HCT116 (cell line): ENCODE measurements at regions not wholly inside any gene's neighbourhood (a gene's known extent, or its start where the extent isn't known, plus 50 kb on each side); places are given as distances from the start of the nearest gene placed in this dataset.

ENCODE experiments used
- ATAC-seq: fragments of 200-7000 bp; cut with Tn5 transposase; 2 replicates; pipeline ENCODE4 v1.9.1; 2020; ENCODE audit warnings: mild to moderate bottlenecking, moderate library complexity
- BruUV-seq: library from RNA; stranded (reverse); fragments of 400-500 nt; replicated peaks from 2 replicates; lab custom pipeline; 2021; lab: Mats Ljungman, UMichigan
- CTCF ChIA-PET: fragments of 300-600 bp; sonication (Branson Sonifier 250); formaldehyde crosslinking; loops from one replicate; lab custom pipeline; 2021; ENCODE audit warnings: antibody characterized with exemption; lab: Charles Lee
- POLR2A ChIA-PET: fragments of 300-600, 350-600 bp; sonication (Branson Sonifier 250); formaldehyde crosslinking; loops from one replicate; lab custom pipeline; 2021; ENCODE audit warnings: antibody characterized with exemption; lab: Charles Lee
- RAD21 ChIA-PET, 2 experiments: fragments of 300-600 bp; sonication (Branson Sonifier 250); formaldehyde crosslinking; loops; one replicate each; lab custom pipeline; 2023; ENCODE audit warnings: low total read pairs in 2 of 2; ENCODE audit not compliant: uncharacterized antibody in 2 of 2, unreplicated experiment in 2 of 2, low non-redundant PET in 1 of 2; lab: Charles Lee
- DNase-seq: peaks from one replicate; pipeline ENCODE4 v3.0.0-alpha.2; 2010; ENCODE audit warnings: low read depth, low spot score
- H2AFZ ChIP-seq: fragments of 200-600 bp; shearing (Covaris generic), sonication (generic); 2 replicates; pipeline ENCODE4 v1.6.1; 2017; ENCODE audit warnings: low read depth, mixed run types, mixed read lengths, antibody characterized with exemption, low read length; ENCODE audit not compliant: poor library complexity, severe bottlenecking
- H3K27ac ChIP-seq: 2 replicates; pipeline ENCODE4 v1.5.1; 2012; ENCODE audit warnings: low read depth, low read length
- H3K27me3 ChIP-seq: fragments of 200-600 bp; sonication (generic); 2 replicates; pipeline ENCODE4 v1.6.1; 2016; ENCODE audit warnings: mixed run types, low read length, mixed read lengths; ENCODE audit not compliant: insufficient read depth
- H3K36me3 ChIP-seq, 2 experiments: fragments of 200-500 bp in 1 of 2; fragments of 200-600 bp in 1 of 2; sonication (Bioruptor generic) in 1 of 2; sonication (generic) in 1 of 2; 2 replicates each; pipeline versions ENCODE4 v1.5.1 to v1.6.1; 2014 to 2016; ENCODE audit warnings: low read length in 2 of 2, inconsistent platforms in 1 of 2, mixed read lengths in 1 of 2, mixed run types in 1 of 2; ENCODE audit not compliant: insufficient read depth in 2 of 2, control insufficient read depth in 1 of 2
- H3K4me1 ChIP-seq, 2 experiments: fragments of 200-600 bp in 1 of 2; sonication (generic) in 1 of 2; 2 replicates each; pipeline versions ENCODE4 v1.5.1 to v1.6.1; 2012 to 2017; ENCODE audit warnings: low read length in 2 of 2, inconsistent platforms in 1 of 2, mild to moderate bottlenecking in 1 of 2, mixed read lengths in 1 of 2, mixed run types in 1 of 2, moderate library complexity in 1 of 2; ENCODE audit not compliant: insufficient read depth in 2 of 2, control insufficient read depth in 1 of 2
- H3K4me2 ChIP-seq: fragments of 200-600 bp; sonication (generic); 2 replicates; pipeline ENCODE4 v1.6.1; 2017; ENCODE audit warnings: mixed run types, low read length, mixed read lengths
- H3K4me3 ChIP-seq, 2 experiments: fragments of 200-600 bp in 1 of 2; sonication (generic) in 1 of 2; replicated peaks in 1 of 2; 2 replicates each; pipeline ENCODE4 v1.5.1; 2011 to 2016; ENCODE audit warnings: low read length in 2 of 2, control low read depth in 1 of 2, low read depth in 1 of 2, mild to moderate bottlenecking in 1 of 2, mixed read lengths in 1 of 2, mixed run types in 1 of 2
- H3K79me2 ChIP-seq: fragments of 200-600 bp; sonication (generic); 2 replicates; pipeline ENCODE4 v1.6.1; 2017; ENCODE audit warnings: mild to moderate bottlenecking, mixed run types, low read length, moderate library complexity, mixed read lengths; ENCODE audit not compliant: insufficient read depth
- H3K9ac ChIP-seq: fragments of 200-600 bp; sonication (generic); 2 replicates; pipeline ENCODE4 v1.6.1; 2016; ENCODE audit warnings: low read length, mixed read lengths
- H3K9me2 ChIP-seq: fragments of 200-600 bp; sonication (generic), shearing (Covaris generic); 2 replicates; pipeline ENCODE4 v1.6.1; 2017; ENCODE audit warnings: mixed run types, mild to moderate bottlenecking, moderate library complexity; ENCODE audit not compliant: insufficient read depth
- H3K9me3 ChIP-seq, 2 experiments: fragments of 200-500 bp in 1 of 2; fragments of 200-600 bp in 1 of 2; sonication (Bioruptor generic) in 1 of 2; sonication (generic) in 1 of 2; 2 replicates each; pipeline ENCODE4 v1.6.1; 2014 to 2017; ENCODE audit warnings: low read length in 2 of 2, mixed read lengths in 2 of 2, inconsistent platforms in 1 of 2, low read depth in 1 of 2, mild to moderate bottlenecking in 1 of 2, mixed run types in 1 of 2, moderate library complexity in 1 of 2; ENCODE audit not compliant: control insufficient read depth in 1 of 2, insufficient read depth in 1 of 2
- H4K20me1 ChIP-seq: fragments of 200-600 bp; sonication (generic), shearing (Covaris generic); 2 replicates; pipeline ENCODE4 v1.6.1; 2017; ENCODE audit warnings: mixed run types, mild to moderate bottlenecking, moderate library complexity; ENCODE audit not compliant: insufficient read depth
- CEBPB ChIP-seq: IDR thresholded peaks from 2 replicates; pipeline ENCODE4 v1.6.1; 2012; ENCODE audit warnings: low read depth
- EGR1 ChIP-seq: IDR thresholded peaks from 2 replicates; pipeline ENCODE4 v1.6.1; 2012; ENCODE audit warnings: low read depth
- EZH2 ChIP-seq: fragments of 200-600 bp; sonication (generic); IDR thresholded peaks from 2 replicates; pipeline ENCODE4 v1.6.1; 2017; ENCODE audit warnings: antibody characterized with exemption, mixed run types
- FOSL1 ChIP-seq: IDR thresholded peaks from 2 replicates; pipeline ENCODE4 v1.6.1; 2012; ENCODE audit warnings: low read depth
- SIN3A ChIP-seq: IDR thresholded peaks from 2 replicates; pipeline ENCODE4 v1.6.1; 2012; ENCODE audit warnings: low read depth
- SP1 ChIP-seq: IDR thresholded peaks from 2 replicates; pipeline ENCODE4 v1.6.1; 2012; ENCODE audit warnings: low read depth
- SRF ChIP-seq: IDR thresholded peaks from 2 replicates; pipeline ENCODE4 v1.6.1; 2012; ENCODE audit warnings: low read depth
- TCF7L2 ChIP-seq: IDR thresholded peaks from 2 replicates; pipeline ENCODE4 v1.7.0; 2011; ENCODE audit warnings: borderline replicate concordance, inconsistent platforms; ENCODE audit not compliant: insufficient read depth, insufficient read length; ENCODE audit errors: extremely low read depth
- YY1 ChIP-seq: IDR thresholded peaks from 2 replicates; pipeline ENCODE4 v1.6.1; 2011; ENCODE audit warnings: low read length, low read depth, moderate library complexity, mild to moderate bottlenecking; ENCODE audit not compliant: insufficient replicate concordance; ENCODE audit errors: extremely low read depth
- ZNF274 ChIP-seq: fragments of 200-500 bp; sonication (Bioruptor generic); IDR thresholded peaks from 2 replicates; pipeline ENCODE4 v1.6.1; 2014; ENCODE audit warnings: mild to moderate bottlenecking, low read depth, low read length, inconsistent platforms
- intact Hi-C: fragments of 100-400 bp; cut with micrococcal nuclease; formaldehyde crosslinking; loops from 2 replicates; pipeline ENCODE4 v1.10.0; 2022
- TF ChIP-seq, protein P1 (sequence below), 3 experiments: fragments of 200-600 bp in 1 of 3; sonication (generic) in 1 of 3; IDR thresholded peaks in 2 of 3; conservative IDR thresholded peaks in 1 of 3; 2 replicates each; pipeline ENCODE4 v1.5.1; 2012 to 2017; ENCODE audit warnings: low read depth in 2 of 3, low read length in 2 of 3, antibody characterized with exemption in 1 of 3, borderline replicate concordance in 1 of 3, control low read depth in 1 of 3, mild to moderate bottlenecking in 1 of 3, mixed read lengths in 1 of 3, mixed run types in 1 of 3, moderate library complexity in 1 of 3; ENCODE audit not compliant: insufficient read depth in 1 of 3
- TF ChIP-seq, protein P2 (sequence below): IDR thresholded peaks from 2 replicates; pipeline ENCODE4 v1.6.1; 2012; ENCODE audit warnings: low read depth

DNA sequence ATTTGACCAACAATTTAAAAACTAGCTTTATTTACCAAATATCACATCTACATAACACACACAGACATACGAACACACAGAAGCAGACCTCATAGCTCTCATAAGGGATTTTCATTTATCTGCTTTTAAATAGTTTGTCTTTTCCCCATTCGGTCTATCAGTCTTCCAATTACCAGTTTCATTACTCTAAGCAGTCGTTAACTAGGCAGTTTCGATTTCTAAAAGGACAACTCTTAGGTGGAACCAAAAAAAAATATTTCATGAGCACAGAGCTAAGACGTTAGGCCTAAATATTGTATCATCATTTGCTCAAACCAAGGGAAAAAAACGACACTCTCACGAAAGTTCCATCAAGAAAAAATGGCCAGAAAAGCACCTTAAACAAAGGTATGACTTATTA, 228.4 kb downstream of the SPANXN1 start:
- CTCF ChIA-PET, result no interaction called here
- TF ChIP-seq TCF7L2 (no peak), EZH2 (no peak), YY1 (no peak), SP1 (no peak), EGR1 (no peak), CEBPB (no peak), FOSL1 (no peak), SIN3A (no peak), ZNF274 (no peak), SRF (no peak)
- TF ChIP-seq, protein P1, sequence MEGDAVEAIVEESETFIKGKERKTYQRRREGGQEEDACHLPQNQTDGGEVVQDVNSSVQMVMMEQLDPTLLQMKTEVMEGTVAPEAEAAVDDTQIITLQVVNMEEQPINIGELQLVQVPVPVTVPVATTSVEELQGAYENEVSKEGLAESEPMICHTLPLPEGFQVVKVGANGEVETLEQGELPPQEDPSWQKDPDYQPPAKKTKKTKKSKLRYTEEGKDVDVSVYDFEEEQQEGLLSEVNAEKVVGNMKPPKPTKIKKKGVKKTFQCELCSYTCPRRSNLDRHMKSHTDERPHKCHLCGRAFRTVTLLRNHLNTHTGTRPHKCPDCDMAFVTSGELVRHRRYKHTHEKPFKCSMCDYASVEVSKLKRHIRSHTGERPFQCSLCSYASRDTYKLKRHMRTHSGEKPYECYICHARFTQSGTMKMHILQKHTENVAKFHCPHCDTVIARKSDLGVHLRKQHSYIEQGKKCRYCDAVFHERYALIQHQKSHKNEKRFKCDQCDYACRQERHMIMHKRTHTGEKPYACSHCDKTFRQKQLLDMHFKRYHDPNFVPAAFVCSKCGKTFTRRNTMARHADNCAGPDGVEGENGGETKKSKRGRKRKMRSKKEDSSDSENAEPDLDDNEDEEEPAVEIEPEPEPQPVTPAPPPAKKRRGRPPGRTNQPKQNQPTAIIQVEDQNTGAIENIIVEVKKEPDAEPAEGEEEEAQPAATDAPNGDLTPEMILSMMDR (IDR thresholded peaks at IDR 0.05 in 2 of 3, conservative IDR thresholded peaks at IDR 0.05 in 1 of 3; ENCODE audit: borderline replicate concordance in 1 of 3, insufficient read depth in 1 of 3, low read depth in 2 of 3, low read length in 2 of 3), result no peak
- TF ChIP-seq, protein P2, sequence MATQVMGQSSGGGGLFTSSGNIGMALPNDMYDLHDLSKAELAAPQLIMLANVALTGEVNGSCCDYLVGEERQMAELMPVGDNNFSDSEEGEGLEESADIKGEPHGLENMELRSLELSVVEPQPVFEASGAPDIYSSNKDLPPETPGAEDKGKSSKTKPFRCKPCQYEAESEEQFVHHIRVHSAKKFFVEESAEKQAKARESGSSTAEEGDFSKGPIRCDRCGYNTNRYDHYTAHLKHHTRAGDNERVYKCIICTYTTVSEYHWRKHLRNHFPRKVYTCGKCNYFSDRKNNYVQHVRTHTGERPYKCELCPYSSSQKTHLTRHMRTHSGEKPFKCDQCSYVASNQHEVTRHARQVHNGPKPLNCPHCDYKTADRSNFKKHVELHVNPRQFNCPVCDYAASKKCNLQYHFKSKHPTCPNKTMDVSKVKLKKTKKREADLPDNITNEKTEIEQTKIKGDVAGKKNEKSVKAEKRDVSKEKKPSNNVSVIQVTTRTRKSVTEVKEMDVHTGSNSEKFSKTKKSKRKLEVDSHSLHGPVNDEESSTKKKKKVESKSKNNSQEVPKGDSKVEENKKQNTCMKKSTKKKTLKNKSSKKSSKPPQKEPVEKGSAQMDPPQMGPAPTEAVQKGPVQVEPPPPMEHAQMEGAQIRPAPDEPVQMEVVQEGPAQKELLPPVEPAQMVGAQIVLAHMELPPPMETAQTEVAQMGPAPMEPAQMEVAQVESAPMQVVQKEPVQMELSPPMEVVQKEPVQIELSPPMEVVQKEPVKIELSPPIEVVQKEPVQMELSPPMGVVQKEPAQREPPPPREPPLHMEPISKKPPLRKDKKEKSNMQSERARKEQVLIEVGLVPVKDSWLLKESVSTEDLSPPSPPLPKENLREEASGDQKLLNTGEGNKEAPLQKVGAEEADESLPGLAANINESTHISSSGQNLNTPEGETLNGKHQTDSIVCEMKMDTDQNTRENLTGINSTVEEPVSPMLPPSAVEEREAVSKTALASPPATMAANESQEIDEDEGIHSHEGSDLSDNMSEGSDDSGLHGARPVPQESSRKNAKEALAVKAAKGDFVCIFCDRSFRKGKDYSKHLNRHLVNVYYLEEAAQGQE, result no peak
- TF ChIP-seq, all 23 proteins: peak for 0
- intact Hi-C loops, result no loop called here
- ChIA-PET RAD21 (no interaction called here), POLR2A (no interaction called here)
- Histone ChIP-seq H3K27ac (no peak overlapping the region), H2AFZ (no peak overlapping the region), H3K9me2 (no peaks in the 10 kb centered on the region), H4K20me1 (no peaks in the 10 kb centered on the region), H3K4me1 (no peaks in the 10 kb centered on the region), H3K9me3 (peaks cover 0 to 11% of the 10 kb centered on the region in 2 experiments; a peak in 1 of 4 replicates), H3K9ac (no peak overlapping the region), H3K36me3 (no peaks in the 10 kb centered on the region), H3K4me2 (no peak overlapping the region), H3K4me3 (no peak overlapping the region), H3K27me3 (no peaks in the 10 kb centered on the region), H3K79me2 (no peaks in the 10 kb centered on the region)
- BruUV-seq, result no TSS peak
- ATAC-seq (no peak), DNase-seq (no peak)
